HG02840 (cell line): ENCODE measurements at regions not wholly inside any gene's neighbourhood (a gene's known extent, or its start where the extent isn't known, plus 50 kb on each side); places are given as distances from the start of the nearest gene placed in this dataset.
"Not testable (repeated sequence)": the region's sequence is repeated elsewhere in the genome, so short reads cannot be mapped to it uniquely, and the experiment has no call there.

Source experiments
- ATAC-seq: cut with Tn5 transposase; IDR thresholded peaks from one replicate; pipeline ENCODE4 v1.9.1; 2021; ENCODE audit warnings: mild to moderate bottlenecking, moderate library complexity, moderate number of reproducible peaks; ENCODE audit not compliant: unreplicated experiment, low FRiP score

DNA sequence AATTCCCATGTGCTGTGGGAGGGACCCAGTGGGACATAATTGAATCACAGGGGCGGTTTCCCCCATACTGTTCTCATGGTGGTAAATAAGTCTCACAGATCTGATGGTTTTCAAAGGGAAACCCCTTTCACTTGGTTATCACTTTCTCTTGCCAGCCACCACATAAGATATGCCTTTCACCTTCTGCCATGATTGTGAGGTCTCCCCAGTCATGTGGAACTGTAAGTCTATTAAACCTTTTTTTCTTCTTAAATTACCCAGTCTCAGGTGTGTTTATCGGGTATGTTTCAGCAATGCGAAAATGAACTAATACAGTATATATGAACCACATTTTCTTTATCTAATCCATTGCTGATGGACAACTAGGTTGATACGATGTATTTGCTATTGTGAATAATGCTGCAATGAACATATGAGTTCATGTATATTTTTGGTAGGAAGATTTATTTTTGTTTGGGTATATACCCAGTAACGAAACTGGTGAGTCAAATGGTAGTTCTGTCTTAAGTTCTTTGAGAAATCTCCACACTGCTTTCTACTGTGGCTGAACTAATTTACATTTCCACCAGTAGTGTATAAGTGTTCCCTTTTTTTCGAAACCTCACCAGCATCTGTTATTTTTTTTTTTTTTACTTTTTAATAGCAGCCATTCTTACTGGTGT lies 70.0 kb upstream of the HGF start:
- ATAC-seq: no peak

DNA sequence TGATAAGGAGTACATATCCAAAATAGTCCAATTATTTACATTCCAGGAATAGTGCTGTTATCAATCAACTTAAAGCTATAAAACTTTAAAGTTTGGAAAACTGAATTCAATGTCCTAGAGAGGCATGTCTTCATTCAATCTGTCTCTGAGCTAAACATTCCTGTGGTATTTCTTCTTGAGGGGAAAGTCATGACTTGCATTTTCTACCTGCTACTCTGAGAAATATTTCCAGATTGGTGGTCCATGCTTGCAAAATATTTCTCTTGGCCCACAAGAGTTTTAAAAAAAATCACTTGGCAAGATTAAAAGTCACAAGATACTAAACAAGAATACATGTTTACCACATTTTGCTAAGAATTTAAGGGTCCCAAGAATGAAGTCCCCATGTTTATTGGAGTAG lies 63.6 kb upstream of the HGF start:
- no peak for ATAC-seq

DNA sequence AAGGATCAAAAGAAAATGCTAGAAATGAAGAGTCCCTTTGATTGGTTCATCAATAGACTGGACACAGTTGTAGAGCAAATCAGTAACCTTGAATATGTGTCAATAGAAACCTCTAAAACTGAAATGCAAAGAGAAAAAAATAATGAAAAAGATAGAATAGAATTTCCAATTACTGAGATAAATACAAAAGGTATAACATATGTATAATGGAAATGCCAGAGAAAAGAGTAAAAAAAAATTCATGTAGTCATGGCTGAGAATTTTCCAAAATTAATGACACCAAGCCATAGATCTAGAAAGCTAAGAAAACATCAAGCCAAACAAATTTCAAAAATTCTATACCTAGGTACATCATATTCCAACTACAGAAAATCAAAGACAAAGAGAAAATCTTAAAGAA lies 62.0 kb upstream of the HGF start:
- ATAC-seq: no peak

DNA sequence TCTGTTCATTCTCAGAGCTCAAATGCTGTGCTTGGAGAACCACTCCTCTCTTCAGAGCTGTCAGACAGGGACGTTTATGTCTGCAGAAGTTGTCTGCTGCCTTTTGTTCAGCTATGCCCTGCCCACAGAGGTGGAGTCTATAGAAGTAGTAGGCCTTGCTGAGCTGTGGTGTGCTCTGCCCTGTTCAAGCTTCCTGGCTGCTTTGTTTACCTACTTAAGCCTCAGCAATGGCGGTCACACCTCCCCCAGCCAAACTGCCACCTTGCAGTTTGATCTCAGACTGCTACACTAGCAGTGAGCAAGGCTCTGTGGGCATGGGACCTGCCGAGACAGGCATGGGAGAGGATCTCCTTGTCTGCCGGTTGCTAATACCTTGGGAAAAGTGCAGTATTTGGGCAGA lies 59.7 kb upstream of the HGF start:
- ATAC-seq: not testable (repeated sequence)

DNA sequence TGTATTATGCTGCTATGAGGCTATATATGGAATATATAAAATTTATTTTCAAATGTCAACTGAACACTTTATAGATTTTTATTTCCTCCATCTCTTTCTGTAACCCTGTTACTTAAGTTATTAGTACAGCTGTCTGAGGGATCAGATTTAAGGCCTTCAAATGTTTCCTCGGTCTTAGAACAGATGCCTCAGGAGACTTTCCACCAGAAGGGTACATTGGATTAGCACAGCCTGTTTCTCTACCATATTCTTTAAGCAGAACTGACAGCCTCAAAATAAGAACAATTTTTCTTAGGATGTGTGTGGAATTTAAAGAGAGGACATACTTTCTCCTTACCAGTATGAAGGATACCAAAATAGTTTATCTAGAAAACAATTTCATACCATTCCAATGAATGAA lies 53.0 kb upstream of the HGF start:
- ATAC-seq: no peak

DNA sequence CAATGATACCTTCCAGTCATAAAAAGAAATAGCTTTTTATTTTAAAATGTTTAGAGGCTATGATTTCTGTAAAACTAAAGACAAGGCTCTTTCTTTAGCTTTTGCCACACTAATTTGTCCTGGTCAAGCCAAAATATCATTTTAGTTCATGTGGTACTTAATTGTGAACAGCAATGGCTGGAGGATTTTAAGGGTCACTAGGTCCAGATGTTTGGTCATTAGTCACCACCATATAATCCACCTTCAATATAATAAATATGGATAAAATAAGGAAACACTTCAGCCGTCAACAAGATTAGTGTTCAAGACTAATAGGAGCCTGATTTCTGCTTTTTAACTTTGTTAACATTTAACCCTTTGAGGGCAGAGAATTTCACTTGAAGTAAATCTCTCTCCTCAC lies 50.0 kb upstream of the HGF start:
- no peak for ATAC-seq
